ENCODE measurements at regions not wholly inside any gene's neighbourhood (a gene's known extent, or its start where the extent isn't known, plus 50 kb on each side); places are given as distances from the start of the nearest gene placed in this dataset.

GRCh38 chr2:104430359-104430740 is 423.6 kb upstream of the POU3F3 start:
- no peaks in the 10 kb centered on the region for H3K4me1 ChIP-seq (ENCODE audit: control insufficient read depth in 1 of 2, low read depth in 2 of 2)
- H3K27ac ChIP-seq, result no peak overlapping the region
- H3K27me3 ChIP-seq (replicated peaks; ENCODE audit: insufficient read depth), result no peaks in the 10 kb centered on the region
- no peak overlapping the region for H3K4me3 ChIP-seq
- H3K36me3 ChIP-seq, result no peaks in the 10 kb centered on the region
- TF ChIP-seq CTCF (IDR thresholded peaks at IDR 0.05), result no peak
- H3K9me3 ChIP-seq, result no peaks in the 10 kb centered on the region
- DNase-seq (ENCODE audit: low spot score) (no peak), ATAC-seq (ENCODE audit: insufficient number of reproducible peaks, low FRiP score, low read depth) (no peak)

GRCh38 chr2:104430852-104431251 is 423.1 kb upstream of the POU3F3 start:
- Histone ChIP-seq H3K27ac (no peak overlapping the region), H3K4me1 (ENCODE audit: control insufficient read depth in 1 of 2, low read depth in 2 of 2) (no peaks in the 10 kb centered on the region), H3K27me3 (replicated peaks; ENCODE audit: insufficient read depth) (no peaks in the 10 kb centered on the region), H3K36me3 (no peaks in the 10 kb centered on the region), H3K4me3 (no peak overlapping the region), H3K9me3 (no peaks in the 10 kb centered on the region)
- TF ChIP-seq CTCF (IDR thresholded peaks at IDR 0.05), result no peak
- ATAC-seq (ENCODE audit: insufficient number of reproducible peaks, low FRiP score, low read depth) (no peak), DNase-seq (ENCODE audit: low spot score) (no peak)

- Histone ChIP-seq H3K36me3 (no peaks in the 10 kb centered on the region), H3K27me3 (replicated peaks; ENCODE audit: insufficient read depth) (no peaks in the 10 kb centered on the region), H3K27ac (no peak overlapping the region), H3K4me1 (ENCODE audit: control insufficient read depth in 1 of 2, low read depth in 2 of 2) (no peaks in the 10 kb centered on the region), H3K4me3 (no peak overlapping the region), H3K9me3 (no peaks in the 10 kb centered on the region)
- DNase-seq (ENCODE audit: low spot score), result no peak
- TF ChIP-seq CTCF (IDR thresholded peaks at IDR 0.05), result no peak
- ATAC-seq (ENCODE audit: insufficient number of reproducible peaks, low FRiP score, low read depth), result no peak
Observed at GRCh38 chr2:104431701-104432121, 422.2 kb upstream of the POU3F3 start.

GRCh38 chr2:104432401-104432800 is 421.5 kb upstream of the POU3F3 start:
- Histone ChIP-seq H3K9me3 (no peaks in the 10 kb centered on the region), H3K4me1 (ENCODE audit: control insufficient read depth in 1 of 2, low read depth in 2 of 2) (no peaks in the 10 kb centered on the region), H3K4me3 (no peak overlapping the region), H3K27ac (no peak overlapping the region), H3K36me3 (no peaks in the 10 kb centered on the region), H3K27me3 (replicated peaks; ENCODE audit: insufficient read depth) (no peaks in the 10 kb centered on the region)
- DNase-seq (ENCODE audit: low spot score) (no peak), ATAC-seq (ENCODE audit: insufficient number of reproducible peaks, low FRiP score, low read depth) (no peak)
- TF ChIP-seq CTCF (IDR thresholded peaks at IDR 0.05), result no peak

- no peaks in the 10 kb centered on the region for H3K4me1 ChIP-seq (ENCODE audit: control insufficient read depth in 1 of 2, low read depth in 2 of 2)
- H3K27me3 ChIP-seq (replicated peaks; ENCODE audit: insufficient read depth), result no peaks in the 10 kb centered on the region
- H3K36me3 ChIP-seq, result no peaks in the 10 kb centered on the region
- no peak for TF ChIP-seq CTCF (IDR thresholded peaks at IDR 0.05)
- ATAC-seq (ENCODE audit: insufficient number of reproducible peaks, low FRiP score, low read depth), result no peak
- H3K4me3 ChIP-seq, result no peak overlapping the region
- H3K27ac ChIP-seq, result no peak overlapping the region
- DNase-seq (ENCODE audit: low spot score), result no peak
- H3K9me3 ChIP-seq, result no peaks in the 10 kb centered on the region
Observed at GRCh38 chr2:104432991-104433390, 420.9 kb upstream of the POU3F3 start.

Measured in thoracic aorta (tissue), 2 donors.